Smooth muscle cell of the brain vasculature (primary cell): ENCODE measurements at regions not wholly inside any gene's neighbourhood (a gene's known extent, or its start where the extent isn't known, plus 50 kb on each side); places are given as distances from the start of the nearest gene placed in this dataset.

Source experiments
- DNase-seq: peaks from one replicate; pipeline ENCODE4 v3.0.0-alpha.2; 2012; ENCODE audit warnings: low read depth, low spot score

DNA sequence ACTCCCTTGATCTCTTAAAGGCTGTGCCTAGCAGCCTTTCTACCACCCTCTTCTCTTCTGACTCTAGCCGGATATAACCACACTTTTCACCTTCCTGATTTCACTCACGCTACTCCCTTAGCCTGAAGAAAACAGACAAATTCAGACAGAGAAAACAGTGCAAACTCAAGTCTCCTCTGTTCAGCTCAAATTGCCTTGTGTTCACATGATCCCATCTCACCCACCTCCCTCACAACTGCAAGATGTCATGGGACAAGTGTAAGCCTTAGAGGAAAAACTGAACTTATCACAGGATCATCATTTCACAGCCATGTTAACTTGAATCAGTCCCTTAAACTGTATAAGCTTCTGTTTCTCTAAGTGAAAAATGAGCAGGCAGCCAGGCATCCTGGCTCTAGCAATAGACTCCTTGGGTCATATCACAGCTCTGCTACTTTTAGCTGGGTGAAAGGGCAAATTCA is 66.5 kb upstream of the TENT5A start:
- DNase-seq = no peak

DNA sequence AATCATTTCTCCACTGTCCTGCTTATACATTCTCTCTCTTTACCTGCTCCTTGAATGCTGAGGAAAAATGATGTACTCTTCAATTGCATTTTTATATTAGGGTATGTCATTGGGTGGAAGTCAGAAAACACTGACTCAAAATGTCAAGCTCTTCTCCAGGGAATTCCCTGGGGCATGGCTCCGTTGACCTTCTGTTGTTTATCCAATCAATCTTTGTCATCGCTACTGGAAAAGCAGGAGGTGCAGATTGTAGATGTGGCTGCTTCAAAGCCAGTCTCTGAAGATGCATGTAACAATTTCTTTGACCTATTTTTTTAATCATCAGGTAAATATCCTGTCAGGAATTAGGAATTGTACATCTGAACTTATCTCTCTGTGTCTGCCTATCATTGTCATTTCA is 63.9 kb upstream of the TENT5A start:
- DNase-seq = no peak

DNA sequence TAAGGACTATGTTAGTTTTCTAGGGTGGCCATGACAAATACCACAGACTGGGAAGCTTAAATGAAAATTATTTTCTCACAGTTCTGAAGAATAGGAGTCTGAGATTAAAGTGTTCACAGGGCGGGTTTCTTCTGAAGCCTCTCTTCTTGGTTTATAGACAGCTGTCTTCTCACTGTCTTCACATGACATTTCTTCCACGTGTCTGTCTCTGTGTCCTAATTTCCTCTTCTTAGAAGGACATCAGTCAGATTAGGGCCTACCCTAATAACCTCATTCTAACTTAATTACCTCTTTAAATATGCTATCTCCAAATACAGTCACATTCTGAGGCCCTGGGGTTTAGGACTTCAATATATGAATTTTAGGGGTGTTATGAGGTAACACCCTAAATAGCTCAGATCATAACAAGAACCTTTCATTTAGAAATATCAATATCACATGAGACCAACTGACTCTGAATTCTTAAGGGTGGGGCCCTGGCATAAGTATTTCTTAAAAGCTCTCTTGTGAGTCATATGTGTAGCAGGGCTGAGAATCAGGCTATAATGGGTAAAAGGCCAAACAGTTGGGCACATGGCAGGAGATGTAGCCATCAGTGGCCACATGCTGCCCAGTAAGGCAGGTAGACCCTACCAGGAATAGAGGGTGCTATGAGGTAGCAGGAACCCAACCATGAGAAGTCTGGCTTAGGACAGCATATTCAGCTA is 62.0 kb upstream of the TENT5A start:
- DNase-seq = no peak

DNA sequence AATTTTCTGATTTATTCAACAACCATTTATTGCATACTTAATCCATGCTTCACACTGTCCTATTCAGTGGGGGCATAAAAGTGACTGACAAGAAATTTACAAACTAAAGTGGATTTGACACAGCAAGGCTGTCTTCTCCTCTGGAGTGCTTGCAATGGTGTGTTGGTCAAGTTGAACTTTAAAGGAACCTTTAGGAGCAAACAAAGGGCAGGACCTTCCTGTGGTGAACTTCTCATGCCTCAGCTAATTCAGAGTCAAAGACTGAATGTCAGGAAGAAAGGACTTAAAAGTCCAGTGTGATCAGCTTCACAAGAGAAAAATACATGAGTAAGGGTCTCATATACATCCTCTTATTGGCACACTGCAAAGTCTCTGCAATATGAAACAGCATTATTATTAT is 60.8 kb upstream of the TENT5A start:
- no peak for DNase-seq

DNA sequence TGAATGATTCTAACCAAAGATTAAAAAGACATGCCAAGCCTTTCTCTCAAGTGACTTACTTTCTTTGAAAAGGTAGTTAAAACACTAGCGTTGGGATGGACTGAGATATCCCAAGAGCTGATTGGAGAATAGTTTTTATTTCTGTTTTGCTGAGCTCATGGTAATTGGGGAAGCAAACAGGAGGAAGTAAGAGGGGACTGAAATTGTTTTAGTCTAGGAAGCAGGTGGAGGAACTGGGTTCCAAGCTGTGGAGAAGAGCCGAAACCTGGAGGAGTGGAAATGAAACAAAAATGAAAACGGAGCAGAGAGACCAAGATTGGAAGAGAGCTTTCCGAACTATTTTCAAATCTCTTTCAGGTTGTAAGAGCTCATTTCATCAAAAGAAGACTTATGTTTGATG is 59.9 kb upstream of the TENT5A start:
- no peak for DNase-seq

DNA sequence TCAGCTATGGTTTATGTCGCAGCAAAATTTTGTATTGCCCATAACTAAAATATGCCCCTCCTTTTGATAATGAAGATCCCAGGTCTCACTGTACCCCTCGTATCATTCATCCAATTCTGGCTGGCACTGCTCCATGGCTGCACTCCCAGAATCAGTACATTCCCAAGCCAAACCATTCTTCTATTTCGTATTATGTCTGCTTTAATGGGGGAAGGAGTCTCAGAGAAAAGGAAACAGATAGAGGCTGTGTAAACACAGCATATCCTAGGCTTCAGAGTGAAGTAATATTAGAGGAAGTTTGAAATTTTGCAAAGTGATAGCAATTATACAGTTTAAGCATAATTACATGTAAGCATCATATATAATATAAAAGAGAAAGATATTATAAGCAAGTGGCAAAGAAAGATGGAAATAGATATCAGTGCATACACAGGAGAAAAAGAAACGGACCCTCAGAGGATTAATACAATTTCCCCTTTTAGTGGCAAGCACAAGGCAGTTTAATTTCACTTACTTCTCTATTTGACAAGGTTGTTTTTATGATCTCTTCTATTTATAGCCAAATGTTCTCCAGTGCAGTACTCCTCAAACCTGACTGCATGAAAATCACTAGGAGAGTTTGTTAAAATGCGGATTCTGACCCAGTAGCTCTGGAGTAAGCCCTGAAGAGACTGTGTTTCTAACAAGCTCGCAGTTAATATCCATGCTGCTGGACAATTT is 56.5 kb upstream of the TENT5A start:
- no peak for DNase-seq

DNA sequence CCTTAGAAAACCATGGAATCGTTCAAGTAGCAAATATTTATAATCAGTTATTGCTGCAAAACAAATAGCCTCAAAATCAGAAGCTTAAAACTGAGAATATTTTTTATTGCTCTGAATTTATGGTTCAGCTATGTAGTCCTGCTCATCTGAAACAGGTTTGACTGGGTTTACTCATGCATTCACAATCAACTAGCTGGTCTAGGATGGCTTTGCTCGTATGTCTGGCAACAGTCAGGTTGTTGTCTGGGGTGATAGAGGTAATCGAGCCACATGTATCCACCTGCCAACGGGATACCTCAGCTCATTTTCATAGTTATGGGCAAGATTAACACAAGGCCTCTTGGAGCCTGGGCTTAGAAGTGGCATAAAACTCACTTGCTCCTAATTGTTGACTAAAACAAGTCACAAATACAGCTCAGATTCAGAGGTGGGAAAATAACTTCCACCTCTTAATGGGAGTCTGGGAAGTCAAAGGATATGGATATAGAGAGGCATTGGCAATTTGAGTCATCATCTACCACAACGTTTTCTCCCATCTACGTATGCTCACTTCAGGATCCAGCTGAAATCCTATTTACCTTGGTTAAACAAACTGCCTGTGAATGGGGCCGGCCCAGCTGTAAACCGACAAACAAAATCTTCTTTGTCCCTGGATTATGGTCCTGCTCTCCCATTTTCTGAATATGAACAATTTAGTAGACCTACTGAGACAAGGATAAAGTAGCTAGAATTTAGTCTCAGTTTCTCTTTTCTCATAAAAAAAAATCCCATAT is 54.5 kb upstream of the TENT5A start:
- no peak for DNase-seq

DNA sequence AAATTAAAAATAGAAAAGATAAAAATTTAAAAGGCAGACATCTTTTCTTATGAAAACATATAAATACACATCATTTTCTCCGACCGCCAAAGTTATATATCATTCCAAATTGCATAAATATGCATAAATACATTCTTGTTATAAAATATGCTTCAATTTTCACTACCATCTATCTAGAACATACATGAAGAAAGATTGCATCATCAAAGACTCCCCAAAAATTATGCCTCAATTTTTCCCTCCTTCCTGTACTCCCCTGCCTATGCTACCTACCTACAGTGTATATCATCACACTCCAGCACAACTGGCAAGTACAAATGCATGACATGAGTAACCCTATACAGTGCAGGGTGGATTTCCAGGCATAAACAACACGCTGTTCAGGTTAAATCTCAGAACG is 49.9 kb upstream of the TENT5A start:
- DNase-seq = no peak
